ENCODE measurements at regions not wholly inside any gene's neighbourhood (a gene's known extent, or its start where the extent isn't known, plus 50 kb on each side); places are given as distances from the start of the nearest gene placed in this dataset.

DNA sequence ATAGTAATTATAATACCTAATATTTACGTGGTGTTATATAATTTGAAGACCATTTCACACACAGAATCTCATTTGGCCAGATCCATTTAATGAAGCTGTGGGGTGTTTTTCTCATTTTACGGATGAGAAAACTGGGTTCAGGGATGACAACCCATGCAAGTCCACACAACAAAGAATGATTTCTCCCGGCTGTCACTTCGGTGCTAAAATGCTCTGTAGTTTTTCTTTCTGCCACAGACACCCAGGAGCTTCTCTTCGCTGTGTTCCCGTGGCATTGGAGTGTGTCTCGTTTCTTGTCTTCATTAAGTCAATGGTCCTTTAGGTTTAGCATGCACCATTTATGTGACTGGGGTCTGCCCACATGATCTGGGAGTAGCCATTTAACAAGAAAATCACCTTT, 308.5 kb downstream of the ENC1 start:
- intact Hi-C loops (cut with micrococcal nuclease): no loop called here

GRCh38 chr5:74328221-74328630, 312.3 kb downstream of the ENC1 start:
- CTCF ChIA-PET: no interaction called here
- peak; percentile 87 for DNase-seq
- peak overlapping the region; percentile 50 for H3K27ac ChIP-seq (ENCODE audit: low read length)
- H3K4me1 ChIP-seq (ENCODE audit: insufficient read depth, low read length): peaks cover 27% of the 10 kb centered on the region
- H3K27me3 ChIP-seq (ENCODE audit: low read length): no peaks in the 10 kb centered on the region
- H3K36me3 ChIP-seq (ENCODE audit: low read depth, low read length): no peaks in the 10 kb centered on the region
- H3K9me2 ChIP-seq (replicated peaks; ENCODE audit: low read length): no peaks in the 10 kb centered on the region
- intact Hi-C loops (cut with micrococcal nuclease): loop anchor here (1.0 to 5.0 kb wide), 6 partner anchors 86 to 313 kb away; no protein-coding TSS in a partner anchor
- no peaks in the 10 kb centered on the region for H3K79me2 ChIP-seq (ENCODE audit: low read length)
- H3F3A ChIP-seq (ENCODE audit: low read length, unreplicated experiment): peaks cover 5% of the 10 kb centered on the region
- H3K9me3 ChIP-seq (ENCODE audit: low read length): no peaks in the 10 kb centered on the region
- peak; percentile 74 for ATAC-seq
- POLR2A ChIA-PET (ENCODE audit: unreplicated experiment): no interaction called here
- H3K4me3 ChIP-seq (ENCODE audit: low read length): no peak overlapping the region
- no peak overlapping the region for H3K9ac ChIP-seq (ENCODE audit: low read length)
- H4K20me1 ChIP-seq (ENCODE audit: low read length): no peaks in the 10 kb centered on the region
- no peak overlapping the region for H2AFZ ChIP-seq (ENCODE audit: low read length)
- peak overlapping the region; percentile 55 for H3K4me2 ChIP-seq (ENCODE audit: low read length)
- TF ChIP-seq EZH2phosphoT487 (IDR thresholded peaks at IDR 0.05; ENCODE audit: borderline replicate concordance, low read length) (peak; percentile 47; the same call in 1 of the 2 replicates), EZH2 (IDR thresholded peaks at IDR 0.05; ENCODE audit: low read length, unreplicated experiment) (no peak)
- TF ChIP-seq, protein P1, sequence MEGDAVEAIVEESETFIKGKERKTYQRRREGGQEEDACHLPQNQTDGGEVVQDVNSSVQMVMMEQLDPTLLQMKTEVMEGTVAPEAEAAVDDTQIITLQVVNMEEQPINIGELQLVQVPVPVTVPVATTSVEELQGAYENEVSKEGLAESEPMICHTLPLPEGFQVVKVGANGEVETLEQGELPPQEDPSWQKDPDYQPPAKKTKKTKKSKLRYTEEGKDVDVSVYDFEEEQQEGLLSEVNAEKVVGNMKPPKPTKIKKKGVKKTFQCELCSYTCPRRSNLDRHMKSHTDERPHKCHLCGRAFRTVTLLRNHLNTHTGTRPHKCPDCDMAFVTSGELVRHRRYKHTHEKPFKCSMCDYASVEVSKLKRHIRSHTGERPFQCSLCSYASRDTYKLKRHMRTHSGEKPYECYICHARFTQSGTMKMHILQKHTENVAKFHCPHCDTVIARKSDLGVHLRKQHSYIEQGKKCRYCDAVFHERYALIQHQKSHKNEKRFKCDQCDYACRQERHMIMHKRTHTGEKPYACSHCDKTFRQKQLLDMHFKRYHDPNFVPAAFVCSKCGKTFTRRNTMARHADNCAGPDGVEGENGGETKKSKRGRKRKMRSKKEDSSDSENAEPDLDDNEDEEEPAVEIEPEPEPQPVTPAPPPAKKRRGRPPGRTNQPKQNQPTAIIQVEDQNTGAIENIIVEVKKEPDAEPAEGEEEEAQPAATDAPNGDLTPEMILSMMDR (conservative IDR thresholded peaks at IDR 0.05; ENCODE audit: low read depth, low read length): no peak
- no TSS peak for BruUV-seq (replicated peaks)

More for the DNA sequence above, 308.5 kb downstream of the ENC1 start:
- H3K27me3 ChIP-seq (ENCODE audit: low read length): no peaks in the 10 kb centered on the region
- H3K9ac ChIP-seq (ENCODE audit: low read length): no peak overlapping the region
- CTCF ChIA-PET: interaction anchor here (0.6 kb wide), 1 partner anchor 10 kb away, joined by 4 read pairs; no protein-coding TSS in a partner anchor
- peaks cover 19% of the 10 kb centered on the region for H3K4me1 ChIP-seq (ENCODE audit: insufficient read depth, low read length)
- peaks cover 5% of the 10 kb centered on the region for H3F3A ChIP-seq (ENCODE audit: low read length, unreplicated experiment)
- DNase-seq (no peak), ATAC-seq (no peak)
- H3K36me3 ChIP-seq (ENCODE audit: low read depth, low read length): no peaks in the 10 kb centered on the region
- H3K27ac ChIP-seq (ENCODE audit: low read length): no peak overlapping the region
- no peak overlapping the region for H3K4me3 ChIP-seq (ENCODE audit: low read length)
- no peak overlapping the region for H3K4me2 ChIP-seq (ENCODE audit: low read length)
- TF ChIP-seq EZH2phosphoT487 (IDR thresholded peaks at IDR 0.05; ENCODE audit: borderline replicate concordance, low read length) (no peak), EZH2 (IDR thresholded peaks at IDR 0.05; ENCODE audit: low read length, unreplicated experiment) (no peak)
- TF ChIP-seq, protein P1 (conservative IDR thresholded peaks at IDR 0.05; ENCODE audit: low read depth, low read length): no peak
- H4K20me1 ChIP-seq (ENCODE audit: low read length): no peaks in the 10 kb centered on the region
- H3K9me3 ChIP-seq (ENCODE audit: low read length): no peaks in the 10 kb centered on the region
- no peak overlapping the region for H2AFZ ChIP-seq (ENCODE audit: low read length)
- no peaks in the 10 kb centered on the region for H3K9me2 ChIP-seq (replicated peaks; ENCODE audit: low read length)
- no TSS peak for BruUV-seq (replicated peaks)
- no peaks in the 10 kb centered on the region for H3K79me2 ChIP-seq (ENCODE audit: low read length)
- POLR2A ChIA-PET (ENCODE audit: unreplicated experiment): no interaction called here

DNA sequence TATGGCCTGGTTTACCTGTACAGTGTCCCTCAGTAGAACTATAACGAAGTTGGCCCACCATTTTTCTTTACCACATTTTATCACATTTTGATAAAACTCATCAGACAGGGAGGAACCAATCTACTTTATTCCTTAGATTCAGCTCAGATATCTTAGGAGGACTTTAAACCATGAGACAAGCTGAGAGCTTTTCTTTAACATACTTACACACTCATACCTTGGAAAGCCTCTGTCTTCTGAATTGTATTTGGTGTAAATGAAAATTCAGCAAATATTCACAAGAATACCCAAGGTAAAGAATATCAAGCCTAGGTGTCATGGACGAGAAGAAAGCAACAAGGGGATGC, 313.2 kb downstream of the ENC1 start:
- peak overlapping the region; percentile 55 for H3K4me2 ChIP-seq (ENCODE audit: low read length)

More for the DNA sequence above, 313.2 kb downstream of the ENC1 start:
- no peaks in the 10 kb centered on the region for H3K79me2 ChIP-seq (ENCODE audit: low read length)
- ChIA-PET POLR2A (ENCODE audit: unreplicated experiment) (no interaction called here), CTCF (no interaction called here)
- H3K9ac ChIP-seq (ENCODE audit: low read length): no peak overlapping the region
- H3K9me2 ChIP-seq (replicated peaks; ENCODE audit: low read length): no peaks in the 10 kb centered on the region
- no peaks in the 10 kb centered on the region for H3K27me3 ChIP-seq (ENCODE audit: low read length)
- no peaks in the 10 kb centered on the region for H4K20me1 ChIP-seq (ENCODE audit: low read length)
- no peak for DNase-seq
- H3K4me1 ChIP-seq (ENCODE audit: insufficient read depth, low read length): peaks cover 27% of the 10 kb centered on the region
- no peak for TF ChIP-seq EZH2phosphoT487 (IDR thresholded peaks at IDR 0.05; ENCODE audit: borderline replicate concordance, low read length)
- TF ChIP-seq, protein P1 (conservative IDR thresholded peaks at IDR 0.05; ENCODE audit: low read depth, low read length): no peak
- no peak for TF ChIP-seq EZH2 (IDR thresholded peaks at IDR 0.05; ENCODE audit: low read length, unreplicated experiment)
- peaks cover 5% of the 10 kb centered on the region for H3F3A ChIP-seq (ENCODE audit: low read length, unreplicated experiment)
- H3K9me3 ChIP-seq (ENCODE audit: low read length): no peaks in the 10 kb centered on the region
- H3K4me3 ChIP-seq (ENCODE audit: low read length): no peak overlapping the region; the same call in 1 of the 2 replicates
- ATAC-seq: no peak
- intact Hi-C loops (cut with micrococcal nuclease): loop anchor here (5.0 kb wide), 4 partner anchors 85 to 260 kb away; no protein-coding TSS in a partner anchor
- no peak overlapping the region for H2AFZ ChIP-seq (ENCODE audit: low read length)
- H3K27ac ChIP-seq (ENCODE audit: low read length): peak overlapping the region; percentile 70
- no peaks in the 10 kb centered on the region for H3K36me3 ChIP-seq (ENCODE audit: low read depth, low read length)
- no TSS peak for BruUV-seq (replicated peaks)
